HL-60 (cell line): ENCODE measurements at regions not wholly inside any gene's neighbourhood (a gene's known extent, or its start where the extent isn't known, plus 50 kb on each side); places are given as distances from the start of the nearest gene placed in this dataset.

ENCODE experiments used
- DNase-seq, 2 experiments: peaks; one replicate each; pipeline ENCODE4 v3.0.0-alpha.2; 2010 to 2020; ENCODE audit warnings: low read depth in 1 of 2, low spot score in 1 of 2
- H3K27ac ChIP-seq: fragments of 250-450 bp; sonication (Bioruptor Pico); replicated peaks from 2 replicates; pipeline ENCODE4 v1.5.1; 2020; ENCODE audit warnings: mild to moderate bottlenecking, moderate library complexity
- H3K27me3 ChIP-seq: fragments of 250-450 bp; sonication (Bioruptor Pico); 2 replicates; pipeline ENCODE4 v1.5.1; 2021; ENCODE audit warnings: mild to moderate bottlenecking, moderate library complexity; ENCODE audit not compliant: insufficient read depth, poor library complexity, severe bottlenecking
- H3K4me3 ChIP-seq: replicated peaks from 2 replicates; pipeline ENCODE4 v1.5.1; 2011; ENCODE audit warnings: mild to moderate bottlenecking, control low read depth, low read length; ENCODE audit not compliant: insufficient read depth
- GABPA ChIP-seq: IDR thresholded peaks from 2 replicates; pipeline ENCODE4 v1.6.1; 2012; ENCODE audit warnings: low read depth
- POLR2AphosphoS5 ChIP-seq: IDR thresholded peaks from 2 replicates; pipeline ENCODE4 v1.6.1; 2012; ENCODE audit warnings: low read depth
- REST ChIP-seq: IDR thresholded peaks from 2 replicates; pipeline ENCODE4 v1.6.1; 2012; ENCODE audit warnings: low read depth; ENCODE audit not compliant: insufficient replicate concordance
- SPI1 ChIP-seq: IDR thresholded peaks from 2 replicates; pipeline ENCODE4 v1.6.1; 2012; ENCODE audit warnings: low read depth, mild to moderate bottlenecking, borderline replicate concordance
- TF ChIP-seq, protein P1 (sequence below): IDR thresholded peaks from one replicate; pipeline ENCODE4 v1.5.1; 2011; ENCODE audit warnings: low read length, control low read depth, inconsistent platforms; ENCODE audit not compliant: insufficient read depth

DNA sequence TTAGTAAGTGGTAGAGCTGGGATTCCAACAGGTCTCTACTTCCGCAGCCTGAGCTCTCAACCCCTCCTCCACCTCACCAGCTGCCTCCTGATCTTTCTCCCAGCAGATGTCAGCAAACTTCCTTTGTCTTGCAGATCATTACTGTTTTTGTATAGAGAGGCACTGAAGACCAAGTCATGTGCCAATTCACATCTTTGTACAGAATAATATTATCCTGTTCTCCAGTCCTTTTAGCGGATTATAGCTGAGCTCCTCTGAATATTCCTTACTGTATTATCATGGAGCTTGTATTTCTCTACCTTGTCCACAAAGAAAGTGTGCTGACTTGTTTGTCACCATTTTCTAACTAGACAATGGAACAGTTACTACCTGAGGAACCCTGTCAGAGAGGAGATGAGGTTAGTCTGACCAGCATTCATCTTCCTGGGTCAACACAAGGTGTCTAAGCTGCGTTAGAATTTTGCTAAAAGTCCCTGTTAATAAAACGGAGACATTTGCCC is 142.3 kb upstream of the ARHGAP5 start:
- no peak overlapping the region for H3K4me3 ChIP-seq
- H3K27ac ChIP-seq = no peak overlapping the region
- no peaks in the 10 kb centered on the region for H3K27me3 ChIP-seq
- no peak for TF ChIP-seq SPI1
- TF ChIP-seq POLR2AphosphoS5 = no peak
- peak in 1 of 2 experiments; percentile 23 for DNase-seq

DNA sequence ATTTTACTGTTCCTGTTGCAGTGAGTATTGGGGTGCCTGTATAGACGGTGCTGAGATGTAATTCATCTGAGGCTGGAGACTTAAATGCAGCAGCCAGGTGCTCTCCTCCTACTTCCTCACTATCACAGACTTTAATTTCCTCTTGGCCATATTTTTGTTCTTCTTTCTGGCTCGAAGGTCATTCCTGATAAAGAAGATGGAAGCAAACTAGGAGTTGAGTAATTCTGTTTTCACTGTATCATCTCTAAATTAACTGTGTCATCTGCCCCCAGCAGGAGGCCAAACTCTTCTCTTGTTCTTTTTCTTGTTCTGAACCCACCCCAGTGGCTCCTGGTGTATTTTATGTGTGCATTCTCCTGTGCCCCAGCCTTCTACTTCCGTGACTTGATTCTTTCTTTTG is 141.7 kb upstream of the ARHGAP5 start:
- DNase-seq = no peak
- Histone ChIP-seq H3K4me3 (no peak overlapping the region), H3K27me3 (no peaks in the 10 kb centered on the region), H3K27ac (no peak overlapping the region)
- TF ChIP-seq POLR2AphosphoS5 (no peak), GABPA (no peak), SPI1 (no peak), REST (no peak)
- TF ChIP-seq, protein P1, sequence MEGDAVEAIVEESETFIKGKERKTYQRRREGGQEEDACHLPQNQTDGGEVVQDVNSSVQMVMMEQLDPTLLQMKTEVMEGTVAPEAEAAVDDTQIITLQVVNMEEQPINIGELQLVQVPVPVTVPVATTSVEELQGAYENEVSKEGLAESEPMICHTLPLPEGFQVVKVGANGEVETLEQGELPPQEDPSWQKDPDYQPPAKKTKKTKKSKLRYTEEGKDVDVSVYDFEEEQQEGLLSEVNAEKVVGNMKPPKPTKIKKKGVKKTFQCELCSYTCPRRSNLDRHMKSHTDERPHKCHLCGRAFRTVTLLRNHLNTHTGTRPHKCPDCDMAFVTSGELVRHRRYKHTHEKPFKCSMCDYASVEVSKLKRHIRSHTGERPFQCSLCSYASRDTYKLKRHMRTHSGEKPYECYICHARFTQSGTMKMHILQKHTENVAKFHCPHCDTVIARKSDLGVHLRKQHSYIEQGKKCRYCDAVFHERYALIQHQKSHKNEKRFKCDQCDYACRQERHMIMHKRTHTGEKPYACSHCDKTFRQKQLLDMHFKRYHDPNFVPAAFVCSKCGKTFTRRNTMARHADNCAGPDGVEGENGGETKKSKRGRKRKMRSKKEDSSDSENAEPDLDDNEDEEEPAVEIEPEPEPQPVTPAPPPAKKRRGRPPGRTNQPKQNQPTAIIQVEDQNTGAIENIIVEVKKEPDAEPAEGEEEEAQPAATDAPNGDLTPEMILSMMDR = no peak

DNA sequence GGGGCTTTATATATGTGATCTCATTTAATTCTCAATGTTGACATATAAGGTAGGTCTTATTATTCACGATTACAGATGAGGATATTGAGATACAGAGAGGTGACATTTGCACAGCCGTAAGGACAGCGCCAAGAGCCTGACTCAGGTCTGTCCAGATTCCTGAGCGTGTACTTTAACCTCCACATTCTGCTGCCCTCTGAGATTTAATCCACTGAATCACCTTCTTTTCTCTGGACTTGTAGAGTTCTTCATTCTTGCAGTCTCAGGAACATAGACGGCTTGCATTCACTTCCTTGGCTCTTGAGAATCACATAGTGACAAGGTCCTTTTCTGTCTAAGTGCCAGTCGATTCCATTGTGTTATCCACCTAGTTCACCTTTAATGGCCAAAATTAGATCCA is 141.0 kb upstream of the ARHGAP5 start:
- TF ChIP-seq, protein P1 = no peak
- no peak for TF ChIP-seq REST
- TF ChIP-seq GABPA = no peak
- TF ChIP-seq POLR2AphosphoS5 = no peak
- no peak for DNase-seq
- Histone ChIP-seq H3K4me3 (no peak overlapping the region), H3K27ac (no peak overlapping the region), H3K27me3 (no peaks in the 10 kb centered on the region)

GRCh38 chr14:31937730-31938346 is 139.3 kb upstream of the ARHGAP5 start:
- H3K27me3 ChIP-seq = no peaks in the 10 kb centered on the region
- H3K27ac ChIP-seq = no peak overlapping the region

More at GRCh38 chr14:31937730-31938346, 139.3 kb upstream of the ARHGAP5 start:
- TF ChIP-seq, protein P1 = no peak
- TF ChIP-seq SPI1 (no peak), GABPA (no peak), POLR2AphosphoS5 (no peak), REST (no peak)
- H3K4me3 ChIP-seq = no peak overlapping the region
- DNase-seq = no peak
